ENCODE measurements at regions not wholly inside any gene's neighbourhood (a gene's known extent, or its start where the extent isn't known, plus 50 kb on each side); places are given as distances from the start of the nearest gene placed in this dataset.

GRCh38 chrX:4550018-4550417 is 836.6 kb upstream of the PRKX start:
- TF ChIP-seq CTCF (conservative IDR thresholded peaks at IDR 0.05; ENCODE audit: low read depth, low read length) (no peak), CEBPB (IDR thresholded peaks at IDR 0.05; ENCODE audit: low read depth, low read length) (no peak), RCOR1 (IDR thresholded peaks at IDR 0.05; ENCODE audit: insufficient replicate concordance, low read length) (no peak), POLR2A (IDR thresholded peaks at IDR 0.05; ENCODE audit: low read depth, low read length) (no peak), FOS (IDR thresholded peaks at IDR 0.05; ENCODE audit: low read depth, low read length) (no peak), BHLHE40 (IDR thresholded peaks at IDR 0.05; ENCODE audit: low read depth, low read length) (no peak), RFX5 (IDR thresholded peaks at IDR 0.05; ENCODE audit: low read depth, low read length) (no peak), ELK1 (IDR thresholded peaks at IDR 0.05; ENCODE audit: borderline replicate concordance, low read depth, low read length) (no peak), SMC3 (IDR thresholded peaks at IDR 0.05; ENCODE audit: low read depth, low read length) (no peak), RAD21 (IDR thresholded peaks at IDR 0.05; ENCODE audit: low read length) (no peak)
- TF ChIP-seq, protein P1, sequence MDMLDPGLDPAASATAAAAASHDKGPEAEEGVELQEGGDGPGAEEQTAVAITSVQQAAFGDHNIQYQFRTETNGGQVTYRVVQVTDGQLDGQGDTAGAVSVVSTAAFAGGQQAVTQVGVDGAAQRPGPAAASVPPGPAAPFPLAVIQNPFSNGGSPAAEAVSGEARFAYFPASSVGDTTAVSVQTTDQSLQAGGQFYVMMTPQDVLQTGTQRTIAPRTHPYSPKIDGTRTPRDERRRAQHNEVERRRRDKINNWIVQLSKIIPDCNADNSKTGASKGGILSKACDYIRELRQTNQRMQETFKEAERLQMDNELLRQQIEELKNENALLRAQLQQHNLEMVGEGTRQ (IDR thresholded peaks at IDR 0.05; ENCODE audit: low read depth, low read length): no peak

Measured in IMR-90 (cell line).